ENCODE measurements at regions not wholly inside any gene's neighbourhood (a gene's known extent, or its start where the extent isn't known, plus 50 kb on each side); places are given as distances from the start of the nearest gene placed in this dataset.

- Histone ChIP-seq H3K27me3 (ENCODE audit: control insufficient read depth, low read length) (no peaks in the 10 kb centered on the region), H3K9me2 (replicated peaks; ENCODE audit: control insufficient read depth, low read length) (no peaks in the 10 kb centered on the region), H3K9me3 (ENCODE audit: control insufficient read depth, insufficient read depth, low read length) (no peaks in the 10 kb centered on the region), H3K4me1 (ENCODE audit: control insufficient read depth, low read length) (peaks cover 4% of the 10 kb centered on the region), H3K4me3 (ENCODE audit: low read length) (no peak overlapping the region), H3K79me2 (ENCODE audit: control insufficient read depth, low read length) (no peaks in the 10 kb centered on the region), H3F3A (ENCODE audit: control insufficient read depth, insufficient read depth) (no peaks in the 10 kb centered on the region), H3K36me3 (ENCODE audit: control insufficient read depth, low read length) (no peaks in the 10 kb centered on the region), H3K4me2 (ENCODE audit: low read length) (peak overlapping the region; percentile 28; the same call in 1 of the 2 replicates), H4K20me1 (ENCODE audit: control insufficient read depth, insufficient read depth, low read depth, low read length) (no peaks in the 10 kb centered on the region), H3K27ac (ENCODE audit: low read depth, low read length) (no peak overlapping the region)
- no peak for TF ChIP-seq EZH2phosphoT487 (IDR thresholded peaks at IDR 0.05; ENCODE audit: borderline replicate concordance, low read length)
- TF ChIP-seq CTCF (IDR thresholded peaks at IDR 0.05; ENCODE audit: low read depth, low read length, poor library complexity, severe bottlenecking): peak; percentile 87
These were observed 738.3 kb upstream of the FRG1 start for GRCh38 chr4:189202182-189202868.

DNA sequence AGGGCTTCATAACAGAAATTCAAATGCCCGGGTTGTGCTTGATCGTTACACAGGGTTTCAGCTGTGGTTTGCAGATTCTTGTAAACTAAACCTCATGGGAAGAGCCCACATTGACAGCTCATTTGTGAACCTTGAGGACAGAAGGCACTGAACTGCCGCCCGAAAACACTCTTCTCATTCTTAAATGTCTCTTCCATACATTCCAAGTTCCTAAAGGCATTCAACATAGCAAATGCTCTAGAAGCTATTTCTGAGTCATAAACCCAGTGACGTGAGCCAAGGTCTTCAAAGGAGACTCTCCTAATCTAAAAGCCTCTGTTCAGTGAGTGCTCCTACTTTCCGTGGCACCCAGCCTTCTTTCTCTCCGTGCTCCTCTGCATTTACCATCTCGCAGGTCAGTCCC is 737.8 kb upstream of the FRG1 start:
- Histone ChIP-seq H3K9me3 (ENCODE audit: control insufficient read depth, insufficient read depth, low read length) (no peaks in the 10 kb centered on the region), H4K20me1 (ENCODE audit: control insufficient read depth, insufficient read depth, low read depth, low read length) (no peaks in the 10 kb centered on the region), H3K27me3 (ENCODE audit: control insufficient read depth, low read length) (no peaks in the 10 kb centered on the region), H3K36me3 (ENCODE audit: control insufficient read depth, low read length) (no peaks in the 10 kb centered on the region), H3K4me1 (ENCODE audit: control insufficient read depth, low read length) (peaks cover 4% of the 10 kb centered on the region), H3F3A (ENCODE audit: control insufficient read depth, insufficient read depth) (no peaks in the 10 kb centered on the region), H3K4me3 (ENCODE audit: low read length) (no peak overlapping the region), H3K27ac (ENCODE audit: low read depth, low read length) (no peak overlapping the region), H3K9me2 (replicated peaks; ENCODE audit: control insufficient read depth, low read length) (no peaks in the 10 kb centered on the region), H3K79me2 (ENCODE audit: control insufficient read depth, low read length) (no peaks in the 10 kb centered on the region), H3K4me2 (ENCODE audit: low read length) (no peak overlapping the region)
- no peak for TF ChIP-seq CTCF (IDR thresholded peaks at IDR 0.05; ENCODE audit: low read depth, low read length, poor library complexity, severe bottlenecking)
- TF ChIP-seq EZH2phosphoT487 (IDR thresholded peaks at IDR 0.05; ENCODE audit: borderline replicate concordance, low read length): no peak

DNA sequence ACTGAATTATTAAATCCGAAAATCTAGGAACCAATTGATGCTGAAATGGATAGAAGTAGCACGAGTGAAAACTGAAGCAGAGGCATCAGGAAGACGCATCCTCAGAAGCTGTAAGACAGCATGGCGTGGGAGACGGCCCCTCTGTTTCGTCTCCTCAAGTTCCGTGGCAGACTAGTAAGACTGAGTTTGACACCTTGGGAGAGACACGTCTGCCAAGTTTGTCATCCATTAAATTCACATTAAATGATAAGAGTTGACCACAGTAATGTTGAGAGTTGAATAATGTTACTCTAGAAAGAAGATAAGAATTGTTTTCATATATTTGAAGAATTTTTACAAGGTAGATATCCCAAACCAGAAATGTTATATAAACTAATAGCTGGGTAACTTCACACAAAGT is 736.1 kb upstream of the FRG1 start:
- no peaks in the 10 kb centered on the region for H3K9me2 ChIP-seq (replicated peaks; ENCODE audit: control insufficient read depth, low read length)
- no peaks in the 10 kb centered on the region for H3K36me3 ChIP-seq (ENCODE audit: control insufficient read depth, low read length)
- no peaks in the 10 kb centered on the region for H3K79me2 ChIP-seq (ENCODE audit: control insufficient read depth, low read length)
- no peak overlapping the region for H3K27ac ChIP-seq (ENCODE audit: low read depth, low read length)
- no peaks in the 10 kb centered on the region for H3K27me3 ChIP-seq (ENCODE audit: control insufficient read depth, low read length)
- TF ChIP-seq EZH2phosphoT487 (IDR thresholded peaks at IDR 0.05; ENCODE audit: borderline replicate concordance, low read length) (no peak), CTCF (IDR thresholded peaks at IDR 0.05; ENCODE audit: low read depth, low read length, poor library complexity, severe bottlenecking) (no peak)
- H3K4me2 ChIP-seq (ENCODE audit: low read length): no peak overlapping the region
- no peaks in the 10 kb centered on the region for H3K9me3 ChIP-seq (ENCODE audit: control insufficient read depth, insufficient read depth, low read length)
- H3K4me3 ChIP-seq (ENCODE audit: low read length): no peak overlapping the region
- peaks cover 4% of the 10 kb centered on the region for H3K4me1 ChIP-seq (ENCODE audit: control insufficient read depth, low read length)
- H4K20me1 ChIP-seq (ENCODE audit: control insufficient read depth, insufficient read depth, low read depth, low read length): no peaks in the 10 kb centered on the region
- no peaks in the 10 kb centered on the region for H3F3A ChIP-seq (ENCODE audit: control insufficient read depth, insufficient read depth)

Data from DOHH2 (cell line).